ENCODE measurements at regions not wholly inside any gene's neighbourhood (a gene's known extent, or its start where the extent isn't known, plus 50 kb on each side); places are given as distances from the start of the nearest gene placed in this dataset.
"Not testable (repeated sequence)": the region's sequence is repeated elsewhere in the genome, so short reads cannot be mapped to it uniquely, and the experiment has no call there.

GRCh38 chr15:58379454-58379853 is 52.3 kb upstream of the LIPC start:
- TF ChIP-seq ZNF879 (CRISPR knock-in tag; IDR thresholded peaks at IDR 0.05); ZNF644 (CRISPR knock-in tag; IDR thresholded peaks at IDR 0.05; ENCODE audit: low read depth): not testable (repeated sequence)
